IMR-90 (cell line): ENCODE measurements at regions not wholly inside any gene's neighbourhood (a gene's known extent, or its start where the extent isn't known, plus 50 kb on each side); places are given as distances from the start of the nearest gene placed in this dataset.

ENCODE experiments used
- ATAC-seq: fragments of 200-7000 bp; cut with Tn5 transposase; 2 replicates; pipeline ENCODE4 v1.9.1; 2020; ENCODE audit warnings: low read depth, mild to moderate bottlenecking, moderate library complexity
- BruUV-seq: library from RNA; stranded (reverse); fragments of 400-500 nt; replicated peaks from 2 replicates; lab custom pipeline; 2021; lab: Mats Ljungman, UMichigan
- CTCF ChIA-PET: fragments of 300-600 bp; formaldehyde crosslinking; extraction: SDS; loops from one replicate; lab custom pipeline; 2021; ENCODE audit warnings: antibody characterized with exemption; lab: Yijun Ruan, JAX
- POLR2A ChIA-PET: fragments of 300-600 bp; sonication (Branson Sonifier 250); formaldehyde crosslinking; loops from one replicate; lab custom pipeline; 2022; ENCODE audit warnings: antibody characterized with exemption; ENCODE audit not compliant: unreplicated experiment; lab: Charles Lee
- DNase-seq: peaks from one replicate; pipeline ENCODE4 v3.0.0; 2013
- H2AFZ ChIP-seq: replicated peaks from 2 replicates; pipeline ENCODE3; 2013; ENCODE audit warnings: low read length, mild to moderate bottlenecking; ENCODE audit not compliant: poor library complexity
- H2AK5ac ChIP-seq: 2 replicates; pipeline ENCODE4 v1.6.1; 2013; ENCODE audit warnings: low read depth, low read length, inconsistent platforms
- H2AK9ac ChIP-seq: replicated peaks from 2 replicates; pipeline ENCODE3; 2013; ENCODE audit warnings: mild to moderate bottlenecking, low read depth, low read length, moderate library complexity; ENCODE audit not compliant: poor library complexity
- H2BK120ac ChIP-seq: 2 replicates; pipeline ENCODE4 v1.6.1; 2013; ENCODE audit warnings: low read depth, low read length, inconsistent platforms
- H2BK15ac ChIP-seq: 3 replicates; pipeline ENCODE4 v1.6.1; 2013; ENCODE audit warnings: low read depth, low read length, inconsistent platforms
- H2BK20ac ChIP-seq: 2 replicates; pipeline ENCODE4 v1.6.1; 2013; ENCODE audit warnings: low read depth, mild to moderate bottlenecking, inconsistent platforms, low read length, moderate library complexity
- H2BK5ac ChIP-seq: 2 replicates; pipeline ENCODE4 v1.6.1; 2013; ENCODE audit warnings: mild to moderate bottlenecking, low read depth, low read length, inconsistent platforms; ENCODE audit not compliant: poor library complexity, severe bottlenecking
- H3K14ac ChIP-seq: replicated peaks from 2 replicates; pipeline ENCODE4 v1.6.1; 2013; ENCODE audit warnings: low read depth, low read length, inconsistent platforms
- H3K18ac ChIP-seq: 2 replicates; pipeline ENCODE4 v1.6.1; 2013; ENCODE audit warnings: low read depth, low read length, control low read depth
- H3K23ac ChIP-seq: 2 replicates; pipeline ENCODE4 v1.6.1; 2013; ENCODE audit warnings: low read depth, low read length, inconsistent platforms
- H3K27ac ChIP-seq: 2 replicates; pipeline ENCODE4 v1.5.1; 2013; ENCODE audit warnings: mild to moderate bottlenecking, control low read depth, low read length; ENCODE audit not compliant: insufficient read depth
- H3K27me3 ChIP-seq: 2 replicates; pipeline ENCODE4 v1.6.1; 2013; ENCODE audit warnings: low read length; ENCODE audit not compliant: control insufficient read depth, insufficient read depth
- H3K36me3 ChIP-seq: 2 replicates; pipeline ENCODE4 v1.6.1; 2013; ENCODE audit warnings: low read length, mixed read lengths; ENCODE audit not compliant: control insufficient read depth, insufficient read depth
- H3K4ac ChIP-seq: 2 replicates; pipeline ENCODE4 v1.6.1; 2013; ENCODE audit warnings: low read depth, low read length, inconsistent platforms
- H3K4me1 ChIP-seq: 2 replicates; pipeline ENCODE4 v1.6.1; 2013; ENCODE audit warnings: low read length, mixed read lengths; ENCODE audit not compliant: control insufficient read depth, insufficient read depth
- H3K4me2 ChIP-seq: 2 replicates; pipeline ENCODE4 v1.6.1; 2013; ENCODE audit warnings: low read depth, mild to moderate bottlenecking, control low read depth, low read length, moderate library complexity
- H3K4me3 ChIP-seq: 2 replicates; pipeline ENCODE4 v1.5.1; 2013; ENCODE audit warnings: low read depth, mild to moderate bottlenecking, control low read depth, low read length, moderate library complexity; ENCODE audit not compliant: insufficient read depth
- H3K56ac ChIP-seq: 2 replicates; pipeline ENCODE4 v1.6.1; 2013; ENCODE audit warnings: low read length, inconsistent platforms; ENCODE audit not compliant: insufficient read depth; ENCODE audit errors: extremely low read depth
- H3K79me1 ChIP-seq, 2 experiments: 2 replicates each; pipeline ENCODE4 v1.6.1; 2013; ENCODE audit warnings: low read length in 2 of 2, inconsistent platforms in 1 of 2, low read depth in 1 of 2
- H3K9ac ChIP-seq: 2 replicates; pipeline ENCODE4 v1.6.1; 2013; ENCODE audit warnings: low read depth, low read length, control low read depth
- H3K9me1 ChIP-seq: 2 replicates; pipeline ENCODE4 v1.6.1; 2013; ENCODE audit warnings: low read length, inconsistent platforms; ENCODE audit not compliant: insufficient read depth
- H3K9me3 ChIP-seq: 2 replicates; pipeline ENCODE4 v1.6.1; 2013; ENCODE audit warnings: low read length; ENCODE audit not compliant: control insufficient read depth, insufficient read depth
- H4K20me1 ChIP-seq: 2 replicates; pipeline ENCODE4 v1.6.1; 2013; ENCODE audit warnings: low read length, inconsistent platforms; ENCODE audit not compliant: insufficient read depth
- H4K5ac ChIP-seq: 2 replicates; pipeline ENCODE4 v1.6.1; 2013; ENCODE audit warnings: mild to moderate bottlenecking, low read depth, low read length, control low read depth
- H4K8ac ChIP-seq, 2 experiments: 2 replicates each; pipeline ENCODE4 v1.6.1; 2013; ENCODE audit warnings: low read depth in 2 of 2, low read length in 2 of 2, control low read depth in 1 of 2, inconsistent platforms in 1 of 2
- H4K91ac ChIP-seq: 2 replicates; pipeline ENCODE4 v1.6.1; 2013; ENCODE audit warnings: low read depth, low read length, inconsistent platforms; ENCODE audit not compliant: insufficient read depth
- BHLHE40 ChIP-seq: fragments of 150-350 bp; IDR thresholded peaks from 2 replicates; pipeline ENCODE4 v1.6.1; 2016; ENCODE audit warnings: mild to moderate bottlenecking, low read depth, low read length
- CEBPB ChIP-seq: IDR thresholded peaks from 2 replicates; pipeline ENCODE4 v1.6.1; 2012; ENCODE audit warnings: low read depth, low read length, improper control_type of control experiment
- MAZ ChIP-seq: IDR thresholded peaks from 2 replicates; pipeline ENCODE4 v1.6.1; 2012; ENCODE audit warnings: low read depth, mild to moderate bottlenecking, low read length, improper control_type of control experiment, moderate library complexity, borderline replicate concordance
- MXI1 ChIP-seq: IDR thresholded peaks from 2 replicates; pipeline ENCODE4 v1.6.1; 2012; ENCODE audit warnings: low read depth, mild to moderate bottlenecking, low read length, moderate library complexity, borderline replicate concordance
- RFX5 ChIP-seq: IDR thresholded peaks from 2 replicates; pipeline ENCODE4 v1.8.0; 2012; ENCODE audit warnings: low read depth, mild to moderate bottlenecking, low read length, moderate library complexity
- SMC3 ChIP-seq: fragments of 150-350 bp; IDR thresholded peaks from 2 replicates; pipeline ENCODE4 v1.6.1; 2016; ENCODE audit warnings: low read depth, mild to moderate bottlenecking, antibody characterized with exemption, low read length, moderate library complexity
- WGBS, 2 experiments: methylation state at CpG; one replicate each; pipeline versions ENCODE4 v1.1.5 to v1.1.7; 2013; ENCODE audit warnings: missing lambda C conversion rate in 2 of 2; ENCODE audit not compliant: insufficient read length in 1 of 2; ENCODE audit errors: extremely low coverage in 2 of 2; 5-methylcytosine and 5-hydroxymethylcytosine counted together
- dilution Hi-C: fragments of 300-500 bp; cut with HindIII; formaldehyde crosslinking; loops from one replicate; pipeline ENCODE4 v1.14.3; 2018; ENCODE audit warnings: low sequenced_read_pairs; ENCODE audit not compliant: unreplicated experiment
- in situ Hi-C: fragments of 300-500 bp; cut with MboI; formaldehyde crosslinking; loops from 3 replicates; pipeline ENCODE4 v1.14.3; 2019; ENCODE audit warnings: low sequenced_read_pairs, inconsistent platforms, mixed read lengths
- intact Hi-C: fragments of 100-400 bp; cut with micrococcal nuclease; formaldehyde crosslinking; loops from 2 replicates; pipeline ENCODE4 v1.10.0; 2022
- TF ChIP-seq, protein P1 (sequence below): conservative IDR thresholded peaks from 2 replicates; pipeline ENCODE4 v1.5.1; 2012; ENCODE audit warnings: mild to moderate bottlenecking, low read depth, low read length, improper control_type of control experiment

DNA sequence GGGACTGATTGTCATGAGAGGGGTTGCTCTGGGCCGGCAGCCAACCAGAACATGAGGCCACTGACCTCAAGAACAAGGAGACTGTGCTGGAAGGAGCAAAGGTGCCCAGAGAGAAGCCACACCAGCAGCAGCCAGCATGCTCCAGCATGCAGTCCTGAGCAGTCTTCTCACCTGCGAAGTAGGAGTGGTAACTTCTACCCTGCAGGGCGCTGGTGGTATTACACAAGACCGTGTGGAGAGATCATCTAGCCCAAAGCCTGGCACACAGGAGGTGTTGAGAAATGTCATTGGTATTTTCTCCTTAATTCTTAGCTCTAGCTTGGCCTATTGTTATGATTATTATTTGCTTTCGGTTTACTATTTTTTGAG is 132.7 kb downstream of the TSN start:
- H3K27ac ChIP-seq = no peak overlapping the region
- no peak overlapping the region for H3K4ac ChIP-seq
- H3K14ac ChIP-seq = no peak overlapping the region
- DNase-seq (no peak), ATAC-seq (no peak; the same call in 1 of the 2 replicates)
- no peak overlapping the region for H3K4me3 ChIP-seq
- no CpG with 5 or more reads among the region's 5 CpGs for WGBS, 2 experiments
- no peak overlapping the region for H2BK15ac ChIP-seq
- no peak overlapping the region for H2BK5ac ChIP-seq
- no peak overlapping the region for H3K56ac ChIP-seq
- TF ChIP-seq, protein P1, sequence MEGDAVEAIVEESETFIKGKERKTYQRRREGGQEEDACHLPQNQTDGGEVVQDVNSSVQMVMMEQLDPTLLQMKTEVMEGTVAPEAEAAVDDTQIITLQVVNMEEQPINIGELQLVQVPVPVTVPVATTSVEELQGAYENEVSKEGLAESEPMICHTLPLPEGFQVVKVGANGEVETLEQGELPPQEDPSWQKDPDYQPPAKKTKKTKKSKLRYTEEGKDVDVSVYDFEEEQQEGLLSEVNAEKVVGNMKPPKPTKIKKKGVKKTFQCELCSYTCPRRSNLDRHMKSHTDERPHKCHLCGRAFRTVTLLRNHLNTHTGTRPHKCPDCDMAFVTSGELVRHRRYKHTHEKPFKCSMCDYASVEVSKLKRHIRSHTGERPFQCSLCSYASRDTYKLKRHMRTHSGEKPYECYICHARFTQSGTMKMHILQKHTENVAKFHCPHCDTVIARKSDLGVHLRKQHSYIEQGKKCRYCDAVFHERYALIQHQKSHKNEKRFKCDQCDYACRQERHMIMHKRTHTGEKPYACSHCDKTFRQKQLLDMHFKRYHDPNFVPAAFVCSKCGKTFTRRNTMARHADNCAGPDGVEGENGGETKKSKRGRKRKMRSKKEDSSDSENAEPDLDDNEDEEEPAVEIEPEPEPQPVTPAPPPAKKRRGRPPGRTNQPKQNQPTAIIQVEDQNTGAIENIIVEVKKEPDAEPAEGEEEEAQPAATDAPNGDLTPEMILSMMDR = no peak
- TF ChIP-seq CEBPB (peak; percentile 50), SMC3 (no peak), MAZ (no peak), BHLHE40 (no peak), MXI1 (no peak), RFX5 (no peak)
- no peak overlapping the region for H3K4me2 ChIP-seq
- H2BK120ac ChIP-seq = no peak overlapping the region
- H4K20me1 ChIP-seq = no peaks in the 10 kb centered on the region
- no peak overlapping the region for H2AK9ac ChIP-seq
- H2BK20ac ChIP-seq = no peak overlapping the region
- H3K9ac ChIP-seq = no peak overlapping the region
- H3K79me1 ChIP-seq = no peaks in the 10 kb centered on the region
- H3K9me1 ChIP-seq = no peaks in the 10 kb centered on the region
- ChIA-PET CTCF (no interaction called here), POLR2A (no interaction called here)
- H3K36me3 ChIP-seq = no peaks in the 10 kb centered on the region
- in situ Hi-C loops = no loop called here
- H4K91ac ChIP-seq = no peak overlapping the region
- H3K9me3 ChIP-seq = no peaks in the 10 kb centered on the region
- no TSS peak for BruUV-seq
- H3K18ac ChIP-seq = no peak overlapping the region
- H4K8ac ChIP-seq = no peak overlapping the region
- H3K4me1 ChIP-seq = no peaks in the 10 kb centered on the region
- no peak overlapping the region for H2AK5ac ChIP-seq
- H3K27me3 ChIP-seq = peaks cover 5% of the 10 kb centered on the region
- no peak overlapping the region for H3K23ac ChIP-seq
- intact Hi-C loops = no loop called here
- H4K5ac ChIP-seq = no peak overlapping the region
- H2AFZ ChIP-seq = no peak overlapping the region
- dilution Hi-C loops = no loop called here
